Endodermal cell (in vitro differentiated cells): ENCODE measurements at regions not wholly inside any gene's neighbourhood (a gene's known extent, or its start where the extent isn't known, plus 50 kb on each side); places are given as distances from the start of the nearest gene placed in this dataset.
A peak's percentile ranks its signal among the peaks of the same experiment; 100 is the strongest.

Experiments used
- DNase-seq: peaks from one replicate; pipeline ENCODE4 v3.0.0-alpha.2; 2017
- H3K27ac ChIP-seq: 2 replicates; pipeline ENCODE4 v1.5.1; 2013; ENCODE audit warnings: mild to moderate bottlenecking, low read depth, low read length, moderate library complexity
- H3K27me3 ChIP-seq: 2 replicates; pipeline ENCODE4 v1.6.1; 2013; ENCODE audit warnings: mild to moderate bottlenecking, low read length, moderate library complexity; ENCODE audit not compliant: insufficient read depth, control insufficient read depth, poor library complexity, severe bottlenecking
- H3K36me3 ChIP-seq: 2 replicates; pipeline ENCODE4 v1.7.0; 2013; ENCODE audit warnings: mild to moderate bottlenecking, low read length, moderate library complexity; ENCODE audit not compliant: control insufficient read depth, insufficient read depth
- H3K4me1 ChIP-seq: one replicate; pipeline ENCODE4 v1.7.0; 2013; ENCODE audit warnings: low read length; ENCODE audit not compliant: control insufficient read depth, insufficient read depth
- H3K4me3 ChIP-seq: 2 replicates; pipeline ENCODE4 v1.5.1; 2013; ENCODE audit warnings: mild to moderate bottlenecking, low read length, moderate library complexity
- H3K9ac ChIP-seq: 2 replicates; pipeline ENCODE4 v1.6.1; 2013; ENCODE audit warnings: mild to moderate bottlenecking, low read length, moderate library complexity; ENCODE audit not compliant: poor library complexity, severe bottlenecking; ENCODE audit errors: extremely low read depth
- H3K9me3 ChIP-seq: 2 replicates; pipeline ENCODE4 v1.6.1; 2013; ENCODE audit warnings: mild to moderate bottlenecking, low read length, moderate library complexity; ENCODE audit not compliant: control insufficient read depth
- H3K27ac Mint-ChIP-seq: 2 replicates; pipeline ENCODE4 v1.8.0; 2020; ENCODE audit warnings: mixed read lengths
- H3K27me3 Mint-ChIP-seq: 2 replicates; pipeline ENCODE4 v1.8.0; 2021; ENCODE audit warnings: mild to moderate bottlenecking, mixed read lengths; ENCODE audit not compliant: insufficient read depth
- H3K36me3 Mint-ChIP-seq: 2 replicates; pipeline ENCODE4 v1.8.0; 2020; ENCODE audit warnings: low read depth, mixed read lengths
- H3K4me1 Mint-ChIP-seq: 2 replicates; pipeline ENCODE4 v1.8.0; 2020; ENCODE audit warnings: mixed read lengths
- H3K4me3 Mint-ChIP-seq: 2 replicates; pipeline ENCODE4 v1.8.0; 2020; ENCODE audit warnings: mild to moderate bottlenecking, moderate library complexity, mixed read lengths
- H3K9me3 Mint-ChIP-seq: 2 replicates; pipeline ENCODE4 v1.8.0; 2020; ENCODE audit warnings: mild to moderate bottlenecking, mixed read lengths
- CTCF ChIP-seq: fragments of 200-600 bp; sonication (generic); conservative IDR thresholded peaks from 2 replicates; pipeline ENCODE4 v1.5.0; 2021; ENCODE audit warnings: antibody characterized with exemption, mild to moderate bottlenecking
- WGBS, 2 experiments: methylation state at CpG; one replicate each; pipeline versions ENCODE4 v1.1.5 to v1.1.7; 2013; ENCODE audit warnings: missing lambda C conversion rate in 2 of 2, mixed read lengths in 1 of 2; ENCODE audit not compliant: insufficient coverage in 1 of 2, insufficient read length in 1 of 2; 5-methylcytosine and 5-hydroxymethylcytosine counted together

- H3K9me3 Mint-ChIP-seq, result no peaks in the 10 kb centered on the region
- H3K36me3 Mint-ChIP-seq, result no peaks in the 10 kb centered on the region
- Histone ChIP-seq H3K4me3 (no peak overlapping the region), H3K27ac (no peak overlapping the region), H3K36me3 (no peaks in the 10 kb centered on the region), H3K27me3 (no peaks in the 10 kb centered on the region), H3K9ac (no peak overlapping the region), H3K9me3 (no peaks in the 10 kb centered on the region), H3K4me1 (no peaks in the 10 kb centered on the region)
- H3K4me3 Mint-ChIP-seq, result no peak overlapping the region
- no peak overlapping the region for H3K27ac Mint-ChIP-seq
- H3K27me3 Mint-ChIP-seq, result peaks cover 2% of the 10 kb centered on the region
- TF ChIP-seq CTCF, result peak; percentile 64
- WGBS, 2 experiments, result 76 to 97% methylated on average over 4 to 6 of the region's 6 CpGs
- DNase-seq, result no peak
- no peaks in the 10 kb centered on the region for H3K4me1 Mint-ChIP-seq
These were observed 53.6 kb upstream of the DYNC1I1 start for GRCh38 chr7:95718577-95719410.

DNA sequence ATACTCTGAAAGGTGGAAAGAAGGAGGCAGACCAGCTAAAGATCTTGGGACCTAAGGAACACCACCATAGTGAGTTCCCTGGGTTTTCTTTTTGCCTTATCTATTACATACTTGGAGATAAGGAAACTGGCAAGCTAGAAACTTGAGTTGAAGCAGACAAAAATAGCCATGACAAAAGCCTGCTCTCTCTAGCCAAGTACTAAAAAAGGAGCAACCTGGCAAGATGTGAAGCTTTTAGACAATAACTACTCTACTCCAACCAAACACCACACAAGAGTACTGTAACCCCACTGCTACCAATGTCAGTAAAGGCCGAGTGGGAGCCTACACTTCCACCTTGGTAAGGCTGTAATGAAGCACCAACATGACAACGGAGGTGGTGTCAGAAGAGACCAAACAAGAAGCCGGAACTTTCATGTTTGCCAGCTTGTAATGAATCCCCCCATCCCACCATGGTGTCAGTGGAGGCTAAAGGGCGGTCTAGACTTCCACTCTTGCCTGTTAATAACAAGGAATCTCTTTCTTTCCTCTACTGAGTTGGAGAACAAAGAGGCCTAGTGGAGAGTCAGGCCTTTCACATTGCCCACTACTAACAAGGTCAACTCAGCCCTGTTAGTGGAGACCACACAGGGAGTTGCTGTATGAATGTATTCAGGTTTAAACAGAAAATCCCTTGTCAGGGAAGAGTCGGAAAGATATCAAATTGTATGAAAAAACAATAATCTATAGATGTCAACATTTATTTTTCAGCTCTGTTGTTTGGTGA lies 55.8 kb upstream of the DYNC1I1 start:
- H3K9me3 Mint-ChIP-seq, result peaks cover 4% of the 10 kb centered on the region
- H3K36me3 Mint-ChIP-seq, result no peaks in the 10 kb centered on the region
- Histone ChIP-seq H3K4me1 (no peaks in the 10 kb centered on the region), H3K27ac (no peak overlapping the region), H3K36me3 (no peaks in the 10 kb centered on the region), H3K4me3 (no peak overlapping the region), H3K9me3 (no peaks in the 10 kb centered on the region), H3K9ac (no peak overlapping the region), H3K27me3 (no peaks in the 10 kb centered on the region)
- H3K27me3 Mint-ChIP-seq, result no peaks in the 10 kb centered on the region
- no peak overlapping the region for H3K27ac Mint-ChIP-seq
- no peak overlapping the region for H3K4me3 Mint-ChIP-seq
- WGBS, 2 experiments, result 90 to 100% methylated on average over 1 to 5 of the region's 5 CpGs
- no peak for DNase-seq
- no peak for TF ChIP-seq CTCF
- no peaks in the 10 kb centered on the region for H3K4me1 Mint-ChIP-seq

DNA sequence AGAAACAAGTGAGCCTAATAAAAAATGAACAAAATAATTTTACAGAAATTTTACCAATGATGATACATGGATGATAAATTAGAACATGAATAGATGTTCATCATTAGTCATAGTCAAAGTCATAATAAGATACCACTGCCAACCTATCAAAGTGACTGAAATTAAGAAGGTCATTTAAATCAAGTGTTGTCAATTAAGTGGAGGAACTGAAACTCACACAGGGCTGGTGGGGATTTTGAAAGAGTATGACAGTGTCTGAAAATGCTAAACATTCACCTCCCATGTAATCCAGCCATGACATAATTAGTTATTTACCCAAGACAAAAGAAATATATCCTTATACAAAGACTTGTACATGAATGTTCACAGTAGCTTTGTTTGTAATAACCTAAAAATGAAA lies 57.1 kb upstream of the DYNC1I1 start:
- peaks cover 6% of the 10 kb centered on the region for H3K9me3 Mint-ChIP-seq
- no peaks in the 10 kb centered on the region for H3K36me3 ChIP-seq
- no peaks in the 10 kb centered on the region for H3K36me3 Mint-ChIP-seq
- no peak overlapping the region for H3K9ac ChIP-seq
- no peak overlapping the region for H3K4me3 Mint-ChIP-seq
- H3K4me3 ChIP-seq, result no peak overlapping the region
- no peak for DNase-seq
- H3K4me1 Mint-ChIP-seq, result no peaks in the 10 kb centered on the region
- no peaks in the 10 kb centered on the region for H3K27me3 Mint-ChIP-seq
- no peaks in the 10 kb centered on the region for H3K9me3 ChIP-seq
- H3K27ac ChIP-seq, result no peak overlapping the region
- no peak for TF ChIP-seq CTCF
- H3K27me3 ChIP-seq, result no peaks in the 10 kb centered on the region
- no peaks in the 10 kb centered on the region for H3K4me1 ChIP-seq
- no peak overlapping the region for H3K27ac Mint-ChIP-seq
